D341Med (cell line): ENCODE measurements at regions not wholly inside any gene's neighbourhood (a gene's known extent, or its start where the extent isn't known, plus 50 kb on each side); places are given as distances from the start of the nearest gene placed in this dataset.

Source experiments
- DNase-seq: peaks from one replicate; pipeline ENCODE4 v3.0.0; 2012; ENCODE audit warnings: low spot score

GRCh38 chr1:80778094-80778840 is 1022.5 kb upstream of the ADGRL2 start:
- DNase-seq: no peak

- no peak for DNase-seq
Measured at GRCh38 chr1:80776266-80776665, 1024.5 kb upstream of the ADGRL2 start.

GRCh38 chr1:80769208-80769750 is 1031.5 kb upstream of the ADGRL2 start:
- DNase-seq: no peak

- DNase-seq: no peak
Measured at GRCh38 chr1:80767711-80768110, 1033.0 kb upstream of the ADGRL2 start.

GRCh38 chr1:80759354-80759753 is 1041.4 kb upstream of the ADGRL2 start:
- no peak for DNase-seq

- no peak for DNase-seq
Measured at GRCh38 chr1:80755944-80756343, 1044.8 kb upstream of the ADGRL2 start.

- no peak for DNase-seq
Measured at GRCh38 chr1:80751204-80751603, 1049.5 kb upstream of the ADGRL2 start.

- no peak for DNase-seq
Measured at GRCh38 chr1:80731241-80731894, 1069.4 kb upstream of the ADGRL2 start.

GRCh38 chr1:80722611-80723010 is 1078.1 kb upstream of the ADGRL2 start:
- DNase-seq: peak; percentile 5

- DNase-seq: no peak
Measured at GRCh38 chr1:80706526-80706925, 1094.2 kb upstream of the ADGRL2 start.

- DNase-seq: no peak
Measured at GRCh38 chr1:80678438-80678837, 1122.3 kb upstream of the ADGRL2 start.

- no peak for DNase-seq
Measured at GRCh38 chr1:80675454-80675853, 1125.3 kb upstream of the ADGRL2 start.

GRCh38 chr1:80673935-80674597 is 1126.7 kb upstream of the ADGRL2 start:
- DNase-seq: no peak

- no peak for DNase-seq
Measured at GRCh38 chr1:80668372-80668771, 1132.4 kb upstream of the ADGRL2 start.

GRCh38 chr1:80666073-80666472 is 1134.7 kb upstream of the ADGRL2 start:
- no peak for DNase-seq

- DNase-seq: no peak
Measured at GRCh38 chr1:80659161-80659560, 1141.6 kb upstream of the ADGRL2 start.

GRCh38 chr1:80657707-80658106 is 1143.0 kb upstream of the ADGRL2 start:
- no peak for DNase-seq

GRCh38 chr1:80657044-80657643 is 1143.6 kb upstream of the ADGRL2 start:
- DNase-seq: no peak

GRCh38 chr1:80656641-80657040 is 1144.1 kb upstream of the ADGRL2 start:
- DNase-seq: no peak

GRCh38 chr1:80656014-80656636 is 1144.6 kb upstream of the ADGRL2 start:
- peak; percentile 33 for DNase-seq

GRCh38 chr1:80646053-80646452 is 1154.7 kb upstream of the ADGRL2 start:
- DNase-seq: no peak

- no peak for DNase-seq
Measured at GRCh38 chr1:80645621-80646020, 1155.1 kb upstream of the ADGRL2 start.
